ENCODE measurements at regions not wholly inside any gene's neighbourhood (a gene's known extent, or its start where the extent isn't known, plus 50 kb on each side); places are given as distances from the start of the nearest gene placed in this dataset.

- H3K27me3 ChIP-seq (ENCODE audit: control insufficient read depth in 2 of 2, insufficient read depth in 1 of 2, low read length in 1 of 2): no peaks in the 10 kb centered on the region
- H3K9me3 ChIP-seq (ENCODE audit: control insufficient read depth in 2 of 2, insufficient read depth in 1 of 2, low read length in 1 of 2): no peaks in the 10 kb centered on the region
- DNase-seq (ENCODE audit: low read depth in 6 of 9, low spot score in 9 of 9): no peak
- no peak overlapping the region for H3K27ac ChIP-seq (ENCODE audit: low read depth in 1 of 2, low read length in 1 of 2)
- WGBS: 6% methylated on average over 2 of the region's 2 CpGs
- no peaks in the 10 kb centered on the region for H3K36me3 ChIP-seq (ENCODE audit: control insufficient read depth in 2 of 2, insufficient read depth in 2 of 2, low read length in 1 of 2)
- no peak overlapping the region for H3K4me3 ChIP-seq (ENCODE audit: low read length in 2 of 2)
- H3K4me1 ChIP-seq (ENCODE audit: control insufficient read depth in 2 of 2, insufficient read depth in 2 of 2, low read length in 2 of 2): no peaks in the 10 kb centered on the region
Measured at GRCh38 chr7:23887660-23888059, 177.6 kb downstream of the STK31 start.

DNA sequence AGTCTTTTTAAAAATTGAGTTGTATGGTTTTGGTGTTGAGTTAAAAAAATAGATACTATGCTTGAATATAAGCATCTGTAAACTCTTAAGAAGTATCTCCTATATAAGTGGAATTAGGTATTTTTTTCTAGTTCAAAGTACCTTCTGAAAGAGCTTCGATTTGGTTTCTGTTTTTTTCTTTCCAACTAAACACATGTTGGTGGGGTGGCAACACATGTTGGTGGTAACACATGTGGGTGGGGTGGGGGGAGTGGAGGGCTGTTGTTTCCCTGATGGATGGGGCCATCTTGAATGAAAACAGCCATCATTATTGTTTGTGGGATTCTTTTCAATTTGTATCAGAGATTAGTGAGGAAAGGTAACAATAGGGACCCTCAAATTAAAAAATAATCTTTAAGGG, 178.9 kb downstream of the STK31 start:
- H3K27me3 ChIP-seq (ENCODE audit: control insufficient read depth in 2 of 2, insufficient read depth in 1 of 2, low read length in 1 of 2): peaks cover 0 to 3% of the 10 kb centered on the region in 2 donors
- no peak for DNase-seq (ENCODE audit: low read depth in 6 of 9, low spot score in 9 of 9)
- H3K9me3 ChIP-seq (ENCODE audit: control insufficient read depth in 2 of 2, insufficient read depth in 1 of 2, low read length in 1 of 2): no peaks in the 10 kb centered on the region
- no peaks in the 10 kb centered on the region for H3K4me1 ChIP-seq (ENCODE audit: control insufficient read depth in 2 of 2, insufficient read depth in 2 of 2, low read length in 2 of 2)
- WGBS: 87% methylated on average over 1 of the region's 1 CpG
- H3K27ac ChIP-seq (ENCODE audit: low read depth in 1 of 2, low read length in 1 of 2): no peak overlapping the region
- no peak overlapping the region for H3K4me3 ChIP-seq (ENCODE audit: low read length in 2 of 2)
- H3K36me3 ChIP-seq (ENCODE audit: control insufficient read depth in 2 of 2, insufficient read depth in 2 of 2, low read length in 1 of 2): no peaks in the 10 kb centered on the region

GRCh38 chr7:23889566-23889965, 179.5 kb downstream of the STK31 start:
- Histone ChIP-seq H3K27me3 (ENCODE audit: control insufficient read depth in 2 of 2, insufficient read depth in 1 of 2, low read length in 1 of 2) (peaks cover 0 to 7% of the 10 kb centered on the region in 2 donors), H3K4me1 (ENCODE audit: control insufficient read depth in 2 of 2, insufficient read depth in 2 of 2, low read length in 2 of 2) (no peaks in the 10 kb centered on the region), H3K9me3 (ENCODE audit: control insufficient read depth in 2 of 2, insufficient read depth in 1 of 2, low read length in 1 of 2) (no peaks in the 10 kb centered on the region), H3K4me3 (ENCODE audit: low read length in 2 of 2) (no peak overlapping the region), H3K36me3 (ENCODE audit: control insufficient read depth in 2 of 2, insufficient read depth in 2 of 2, low read length in 1 of 2) (no peaks in the 10 kb centered on the region), H3K27ac (ENCODE audit: low read depth in 1 of 2, low read length in 1 of 2) (no peak overlapping the region)
- no peak for DNase-seq (ENCODE audit: low read depth in 6 of 9, low spot score in 9 of 9)
- WGBS: 97% methylated on average over 1 of the region's 1 CpG

DNA sequence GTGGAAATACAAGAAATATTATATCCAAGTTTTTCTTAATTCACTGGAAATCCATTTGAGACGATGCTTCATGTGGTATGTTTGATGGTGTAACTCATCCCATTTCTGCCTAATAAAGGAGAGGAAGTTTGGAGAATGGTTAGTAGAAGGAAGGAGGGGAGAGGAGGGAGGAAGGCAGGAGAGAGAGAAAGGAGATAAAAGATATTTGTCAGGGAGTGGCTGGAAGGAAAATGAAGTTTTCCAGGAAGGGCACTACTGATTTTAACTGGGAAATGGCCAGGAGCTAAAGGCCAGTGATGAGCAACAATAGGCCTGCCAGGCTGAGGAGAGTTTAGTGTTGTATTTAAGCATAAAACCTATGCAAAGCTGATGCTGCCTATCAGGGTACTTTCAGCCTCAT, 182.0 kb downstream of the STK31 start:
- H3K27ac ChIP-seq (ENCODE audit: low read depth in 1 of 2, low read length in 1 of 2): no peak overlapping the region
- H3K27me3 ChIP-seq (ENCODE audit: control insufficient read depth in 2 of 2, insufficient read depth in 1 of 2, low read length in 1 of 2): peaks cover 0 to 7% of the 10 kb centered on the region in 2 donors
- no peaks in the 10 kb centered on the region for H3K36me3 ChIP-seq (ENCODE audit: control insufficient read depth in 2 of 2, insufficient read depth in 2 of 2, low read length in 1 of 2)
- 92% methylated on average over 1 of the region's 1 CpG for WGBS
- no peaks in the 10 kb centered on the region for H3K4me1 ChIP-seq (ENCODE audit: control insufficient read depth in 2 of 2, insufficient read depth in 2 of 2, low read length in 2 of 2)
- DNase-seq (ENCODE audit: low read depth in 6 of 9, low spot score in 9 of 9): no peak
- H3K9me3 ChIP-seq (ENCODE audit: control insufficient read depth in 2 of 2, insufficient read depth in 1 of 2, low read length in 1 of 2): no peaks in the 10 kb centered on the region
- no peak overlapping the region for H3K4me3 ChIP-seq (ENCODE audit: low read length in 2 of 2)

DNA sequence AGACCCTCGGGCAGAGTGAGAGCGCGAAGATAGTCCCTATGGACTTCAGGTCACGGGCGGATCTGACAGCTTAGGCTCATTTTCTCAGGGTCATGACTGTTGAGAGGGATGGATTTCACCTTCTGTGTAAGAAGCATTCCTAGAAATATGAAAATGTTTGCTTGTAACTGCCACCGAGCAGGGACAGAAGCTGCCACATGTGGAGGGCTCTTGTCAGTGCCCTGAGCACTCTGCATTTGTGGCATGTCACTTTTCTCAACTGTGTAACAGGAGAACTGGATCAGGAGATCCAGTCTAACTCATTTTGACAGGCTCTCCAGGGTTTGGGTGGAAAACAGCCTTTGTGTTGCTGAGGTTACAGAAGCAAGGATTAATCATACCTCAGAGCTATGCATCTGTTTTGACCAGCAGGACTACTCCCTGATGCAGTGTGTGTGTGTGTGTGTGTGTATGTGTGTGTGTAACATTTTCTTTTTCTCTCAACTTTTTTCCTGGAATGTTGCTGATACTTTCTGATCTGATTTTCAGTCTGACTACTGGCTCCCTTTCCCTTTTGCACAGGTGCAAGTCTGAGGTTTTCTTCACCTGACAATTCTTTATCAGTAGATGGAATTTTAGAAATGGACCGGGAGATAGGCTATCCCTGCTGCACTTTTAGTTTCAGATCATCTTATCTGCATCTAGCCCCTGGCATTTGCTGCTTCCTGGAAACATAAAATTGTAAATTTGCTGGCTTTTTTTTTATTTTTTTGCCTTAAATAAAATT, 183.3 kb downstream of the STK31 start:
- Histone ChIP-seq H3K27me3 (ENCODE audit: control insufficient read depth in 2 of 2, insufficient read depth in 1 of 2, low read length in 1 of 2) (peaks cover 0 to 7% of the 10 kb centered on the region in 2 donors), H3K4me1 (ENCODE audit: control insufficient read depth in 2 of 2, insufficient read depth in 2 of 2, low read length in 2 of 2) (no peaks in the 10 kb centered on the region), H3K4me3 (ENCODE audit: low read length in 2 of 2) (no peak overlapping the region), H3K9me3 (ENCODE audit: control insufficient read depth in 2 of 2, insufficient read depth in 1 of 2, low read length in 1 of 2) (no peaks in the 10 kb centered on the region), H3K27ac (ENCODE audit: low read depth in 1 of 2, low read length in 1 of 2) (no peak overlapping the region), H3K36me3 (ENCODE audit: control insufficient read depth in 2 of 2, insufficient read depth in 2 of 2, low read length in 1 of 2) (no peaks in the 10 kb centered on the region)
- 67% methylated on average over 7 of the region's 7 CpGs for WGBS
- no peak for DNase-seq (ENCODE audit: low read depth in 6 of 9, low spot score in 9 of 9)

GRCh38 chr7:23893942-23894891, 184.2 kb downstream of the STK31 start:
- Histone ChIP-seq H3K4me3 (ENCODE audit: low read length in 2 of 2) (no peak overlapping the region), H3K4me1 (ENCODE audit: control insufficient read depth in 2 of 2, insufficient read depth in 2 of 2, low read length in 2 of 2) (no peaks in the 10 kb centered on the region), H3K27me3 (ENCODE audit: control insufficient read depth in 2 of 2, insufficient read depth in 1 of 2, low read length in 1 of 2) (peaks cover 0 to 7% of the 10 kb centered on the region in 2 donors), H3K27ac (ENCODE audit: low read depth in 1 of 2, low read length in 1 of 2) (no peak overlapping the region), H3K36me3 (ENCODE audit: control insufficient read depth in 2 of 2, insufficient read depth in 2 of 2, low read length in 1 of 2) (no peaks in the 10 kb centered on the region), H3K9me3 (ENCODE audit: control insufficient read depth in 2 of 2, insufficient read depth in 1 of 2, low read length in 1 of 2) (no peaks in the 10 kb centered on the region)
- 18% methylated on average over 13 of the region's 13 CpGs for WGBS
- DNase-seq (ENCODE audit: low read depth in 6 of 9, low spot score in 9 of 9): peak in 4 of 9 donors; percentile 1 to 43 (median 10)

DNA sequence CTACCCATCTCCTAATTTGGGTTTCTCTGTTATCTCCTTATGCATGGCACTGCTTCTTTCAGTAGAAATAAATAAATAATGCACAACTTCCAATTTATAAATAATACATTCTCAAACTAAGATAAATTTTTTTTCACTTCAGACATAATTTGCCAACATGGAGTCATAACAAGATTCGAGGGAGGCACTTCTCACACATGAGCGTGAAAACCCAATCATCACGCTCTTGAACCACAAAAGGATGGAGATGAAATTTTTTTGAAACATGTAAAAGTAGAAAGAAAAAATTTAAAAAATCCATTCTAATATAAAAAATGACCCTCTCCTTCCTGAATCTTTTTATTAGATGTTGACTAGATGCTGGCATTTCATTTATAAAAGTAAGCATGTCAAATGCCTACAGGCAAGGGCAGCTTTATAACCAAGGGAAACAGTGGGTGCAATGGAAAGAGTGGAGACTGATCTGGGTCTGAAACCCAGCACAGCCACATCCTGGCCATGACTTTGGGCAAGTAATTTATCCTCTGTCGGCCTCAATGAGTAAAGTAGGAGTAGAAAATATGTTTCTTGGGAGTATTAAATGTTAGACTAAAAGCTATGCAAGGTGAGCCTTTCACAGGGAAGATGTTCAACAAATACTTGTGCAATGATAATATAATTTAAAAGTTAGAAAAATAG, 185.0 kb downstream of the STK31 start:
- Histone ChIP-seq H3K36me3 (ENCODE audit: control insufficient read depth in 2 of 2, insufficient read depth in 2 of 2, low read length in 1 of 2) (no peaks in the 10 kb centered on the region), H3K4me1 (ENCODE audit: control insufficient read depth in 2 of 2, insufficient read depth in 2 of 2, low read length in 2 of 2) (no peaks in the 10 kb centered on the region), H3K27me3 (ENCODE audit: control insufficient read depth in 2 of 2, insufficient read depth in 1 of 2, low read length in 1 of 2) (peaks cover 0 to 7% of the 10 kb centered on the region in 2 donors), H3K27ac (ENCODE audit: low read depth in 1 of 2, low read length in 1 of 2) (no peak overlapping the region), H3K4me3 (ENCODE audit: low read length in 2 of 2) (no peak overlapping the region), H3K9me3 (ENCODE audit: control insufficient read depth in 2 of 2, insufficient read depth in 1 of 2, low read length in 1 of 2) (no peaks in the 10 kb centered on the region)
- no peak for DNase-seq (ENCODE audit: low read depth in 6 of 9, low spot score in 9 of 9)
- 56% methylated on average over 4 of the region's 4 CpGs for WGBS

- Histone ChIP-seq H3K4me3 (ENCODE audit: low read length in 2 of 2) (no peak overlapping the region), H3K27me3 (ENCODE audit: control insufficient read depth in 2 of 2, insufficient read depth in 1 of 2, low read length in 1 of 2) (peaks cover 0 to 7% of the 10 kb centered on the region in 2 donors), H3K9me3 (ENCODE audit: control insufficient read depth in 2 of 2, insufficient read depth in 1 of 2, low read length in 1 of 2) (no peaks in the 10 kb centered on the region), H3K27ac (ENCODE audit: low read depth in 1 of 2, low read length in 1 of 2) (no peak overlapping the region), H3K36me3 (ENCODE audit: control insufficient read depth in 2 of 2, insufficient read depth in 2 of 2, low read length in 1 of 2) (no peaks in the 10 kb centered on the region), H3K4me1 (ENCODE audit: control insufficient read depth in 2 of 2, insufficient read depth in 2 of 2, low read length in 2 of 2) (no peaks in the 10 kb centered on the region)
- DNase-seq (ENCODE audit: low read depth in 6 of 9, low spot score in 9 of 9): no peak
- 59% methylated on average over 6 of the region's 6 CpGs for WGBS
Measured at GRCh38 chr7:23895666-23896096, 185.7 kb downstream of the STK31 start.

GRCh38 chr7:23898619-23899018, 188.6 kb downstream of the STK31 start:
- no peak overlapping the region for H3K4me3 ChIP-seq (ENCODE audit: low read length in 2 of 2)
- H3K4me1 ChIP-seq (ENCODE audit: control insufficient read depth in 2 of 2, insufficient read depth in 2 of 2, low read length in 2 of 2): no peaks in the 10 kb centered on the region
- DNase-seq (ENCODE audit: low read depth in 6 of 9, low spot score in 9 of 9): no peak
- H3K27ac ChIP-seq (ENCODE audit: low read depth in 1 of 2, low read length in 1 of 2): no peak overlapping the region
- no peaks in the 10 kb centered on the region for H3K9me3 ChIP-seq (ENCODE audit: control insufficient read depth in 2 of 2, insufficient read depth in 1 of 2, low read length in 1 of 2)
- H3K36me3 ChIP-seq (ENCODE audit: control insufficient read depth in 2 of 2, insufficient read depth in 2 of 2, low read length in 1 of 2): no peaks in the 10 kb centered on the region
- peaks cover 0 to 4% of the 10 kb centered on the region in 2 donors for H3K27me3 ChIP-seq (ENCODE audit: control insufficient read depth in 2 of 2, insufficient read depth in 1 of 2, low read length in 1 of 2)
